ENCODE measurements at regions not wholly inside any gene's neighbourhood (a gene's known extent, or its start where the extent isn't known, plus 50 kb on each side); places are given as distances from the start of the nearest gene placed in this dataset.

DNA sequence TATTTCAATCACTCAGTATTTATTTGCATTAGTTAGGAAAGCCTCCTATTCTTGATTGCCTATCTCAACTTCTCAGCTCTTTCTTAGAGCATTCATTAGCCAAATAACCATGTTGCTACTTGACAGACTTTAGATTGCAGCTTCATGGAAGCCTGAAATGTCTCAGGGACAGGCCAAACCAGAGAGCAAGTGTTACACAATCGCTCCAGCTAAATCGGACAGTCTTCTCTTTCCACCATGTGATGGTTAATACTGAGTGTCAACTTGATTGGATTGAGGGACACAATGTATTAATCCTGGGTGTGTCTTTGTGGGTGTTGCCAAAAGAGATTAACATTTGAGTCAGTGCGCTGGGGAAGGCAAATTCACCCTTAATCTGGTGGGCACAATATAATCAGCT, 106.5 kb upstream of the DRD2 start:
- no peak for DNase-seq (ENCODE audit: low read depth)

DNA sequence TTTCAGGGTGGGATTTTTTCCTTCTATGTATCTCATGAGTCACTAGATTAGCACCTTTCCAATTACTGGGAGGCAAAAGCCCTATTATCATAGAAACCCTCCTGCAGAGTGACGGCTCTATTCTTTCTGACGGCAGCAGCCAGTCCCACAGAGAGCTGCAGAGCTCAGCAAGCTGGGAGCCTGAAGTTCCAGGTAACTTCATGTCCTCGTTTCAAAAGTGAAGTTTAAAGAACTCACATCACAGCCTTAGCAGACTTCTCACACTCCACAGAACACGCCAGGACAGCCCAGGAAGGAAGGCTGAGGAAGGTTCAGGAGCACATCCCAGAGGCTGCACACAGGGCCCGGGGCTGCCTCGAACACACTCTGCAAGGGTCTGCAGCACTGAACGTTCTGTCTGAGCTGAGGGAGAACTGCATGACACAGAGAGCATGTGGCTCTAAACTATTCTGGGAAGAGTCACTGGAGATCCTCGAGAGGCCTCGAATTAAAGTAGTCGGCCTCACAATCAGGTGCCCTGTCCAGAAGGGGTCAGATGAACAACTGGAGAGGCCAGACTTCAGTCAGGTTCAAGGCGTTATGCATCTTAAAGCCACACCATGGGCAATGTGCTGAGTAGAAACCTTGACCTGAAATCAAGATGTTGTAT, 104.2 kb upstream of the DRD2 start:
- DNase-seq (ENCODE audit: low read depth), result no peak

DNA sequence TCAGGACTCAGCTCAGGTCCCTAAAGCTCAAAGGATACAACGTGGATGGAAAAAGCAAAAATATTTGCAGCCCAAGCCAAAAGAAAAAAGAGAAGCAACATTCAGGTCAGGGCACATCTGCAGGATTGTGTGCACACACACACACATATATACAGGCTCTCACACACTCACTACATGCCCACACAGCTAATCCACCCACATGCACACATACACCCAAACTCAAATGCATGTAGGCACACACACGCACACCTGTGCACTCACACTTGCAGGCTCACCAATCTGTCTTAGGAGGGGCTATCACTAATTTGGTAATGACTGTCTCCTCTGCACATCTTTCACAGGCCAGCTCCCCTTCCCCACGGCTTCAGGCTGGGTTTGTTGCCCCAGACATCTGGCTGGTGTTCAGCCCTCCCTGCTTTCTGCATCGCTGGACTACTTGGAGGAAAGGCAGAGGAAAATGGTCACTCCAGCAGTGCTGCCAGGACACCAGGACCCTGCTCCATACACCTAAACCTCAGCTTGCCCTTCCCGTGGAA, 103.6 kb upstream of the DRD2 start:
- DNase-seq (ENCODE audit: low read depth), result no peak

DNA sequence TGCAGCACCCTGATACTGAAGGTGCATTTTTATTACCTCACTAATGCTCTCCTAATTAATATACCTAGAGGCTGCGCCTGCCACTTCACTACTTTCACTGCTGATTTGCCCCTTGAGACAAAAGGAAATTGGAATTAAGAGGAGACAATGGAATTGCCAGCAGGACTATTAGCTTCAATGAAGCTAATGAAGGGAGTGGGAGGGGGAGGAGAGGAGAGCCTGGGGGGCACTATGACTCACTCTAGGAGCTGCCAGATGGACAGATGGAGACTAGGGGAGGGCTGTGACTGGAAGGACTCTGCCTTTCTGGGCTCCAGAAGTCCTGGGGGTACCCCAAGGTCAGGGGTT, 102.8 kb upstream of the DRD2 start:
- DNase-seq (ENCODE audit: low read depth), result no peak

DNA sequence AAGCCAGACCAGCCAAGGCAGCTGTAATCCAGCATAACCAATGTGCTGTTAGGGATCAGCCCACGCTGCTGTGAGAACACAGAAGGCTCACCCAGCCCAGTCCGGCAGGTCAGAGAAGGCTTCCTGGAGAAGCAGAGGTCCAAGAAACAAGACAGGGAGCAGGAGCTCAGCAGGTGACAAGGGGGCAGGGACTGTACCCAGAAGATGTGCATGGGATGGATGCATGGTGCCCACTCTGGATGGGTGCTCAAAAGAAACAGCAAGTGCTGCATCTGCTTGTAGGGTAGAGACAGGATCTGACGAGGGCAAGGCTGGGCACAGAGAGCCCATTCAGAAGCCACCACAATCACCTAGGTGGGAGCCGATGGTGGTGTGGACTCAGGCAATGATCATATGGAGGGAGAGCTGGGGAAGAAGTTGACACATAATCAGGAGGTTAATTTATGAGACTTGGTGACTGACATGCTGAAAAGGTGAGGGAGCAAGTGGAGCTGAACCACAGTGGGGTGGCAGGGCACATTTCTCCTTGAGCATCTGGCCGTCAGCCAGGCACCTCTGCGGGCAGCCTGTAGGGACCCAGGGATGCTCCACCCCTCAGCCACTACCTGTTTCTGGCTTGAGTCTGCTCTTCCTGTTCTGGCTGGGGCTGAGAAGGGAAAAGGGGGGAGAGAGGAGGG, 102.3 kb upstream of the DRD2 start:
- DNase-seq (ENCODE audit: low read depth), result no peak

DNA sequence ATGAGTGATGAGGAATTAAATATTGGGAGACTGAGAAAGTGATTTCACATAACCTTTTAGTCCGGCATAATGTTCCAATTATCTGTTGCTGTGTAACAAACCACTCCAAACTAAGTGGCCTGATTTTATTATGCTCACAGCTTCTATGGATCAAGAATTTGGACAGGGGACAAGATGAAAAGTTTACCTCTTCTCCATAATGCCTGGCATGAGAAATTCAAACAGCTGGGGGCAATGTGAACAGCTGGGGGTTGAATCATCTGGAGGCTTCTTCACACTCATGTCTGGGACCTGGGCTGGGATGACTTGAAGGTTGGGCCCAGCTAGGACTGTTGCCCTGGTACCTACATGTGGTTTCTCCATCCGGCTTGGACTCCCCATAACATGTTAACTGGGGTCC, 99.4 kb upstream of the DRD2 start:
- no peak for DNase-seq (ENCODE audit: low read depth)

DNA sequence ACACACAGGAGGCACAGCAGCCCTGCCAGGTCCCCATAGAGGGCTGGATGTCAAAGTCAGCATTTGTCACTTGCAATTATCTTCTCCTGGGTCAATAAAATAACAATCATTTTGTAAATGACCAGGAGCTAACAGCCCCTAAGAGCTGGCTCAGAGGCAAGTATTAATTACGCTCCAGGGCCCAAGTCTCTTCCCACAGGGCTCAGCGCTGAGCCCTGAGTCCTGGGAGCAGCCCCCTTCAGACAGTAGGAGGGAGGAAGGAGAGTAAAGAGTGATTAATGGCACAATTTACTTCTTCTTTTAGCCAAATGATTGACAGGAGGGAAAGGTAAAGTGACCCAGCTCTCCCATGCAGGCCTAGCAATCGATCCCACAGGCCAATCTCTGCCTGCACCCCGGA, 99.0 kb upstream of the DRD2 start:
- no peak for DNase-seq (ENCODE audit: low read depth)

DNA sequence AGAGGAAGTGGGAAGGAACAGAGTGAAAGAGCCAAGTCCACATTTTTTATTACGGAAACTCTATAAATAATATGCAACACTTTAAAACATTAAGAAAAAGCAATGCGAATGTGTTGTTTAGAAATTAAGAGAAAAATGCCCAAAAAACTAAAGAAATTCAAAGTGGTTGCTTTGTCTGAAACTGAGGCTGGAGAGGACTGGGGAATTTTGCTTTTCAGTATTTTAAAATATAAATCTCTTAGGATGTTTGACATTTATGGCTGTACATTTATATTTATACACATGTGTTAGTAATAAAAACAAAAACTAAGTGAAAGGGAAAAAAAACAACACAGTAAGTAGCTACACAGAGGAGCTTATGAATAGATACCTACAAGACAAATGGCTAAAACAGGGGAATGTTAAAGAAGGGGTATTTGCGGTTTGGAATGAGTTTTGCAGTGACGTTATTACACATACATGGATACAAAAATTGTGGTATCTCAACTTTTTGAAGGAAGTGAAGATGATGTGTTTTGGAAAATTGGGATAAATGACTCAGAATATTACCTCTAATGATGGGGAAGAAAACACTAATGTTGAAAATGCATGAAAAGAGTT, 97.0 kb upstream of the DRD2 start:
- peak; percentile 27 for DNase-seq (ENCODE audit: low read depth)

DNA sequence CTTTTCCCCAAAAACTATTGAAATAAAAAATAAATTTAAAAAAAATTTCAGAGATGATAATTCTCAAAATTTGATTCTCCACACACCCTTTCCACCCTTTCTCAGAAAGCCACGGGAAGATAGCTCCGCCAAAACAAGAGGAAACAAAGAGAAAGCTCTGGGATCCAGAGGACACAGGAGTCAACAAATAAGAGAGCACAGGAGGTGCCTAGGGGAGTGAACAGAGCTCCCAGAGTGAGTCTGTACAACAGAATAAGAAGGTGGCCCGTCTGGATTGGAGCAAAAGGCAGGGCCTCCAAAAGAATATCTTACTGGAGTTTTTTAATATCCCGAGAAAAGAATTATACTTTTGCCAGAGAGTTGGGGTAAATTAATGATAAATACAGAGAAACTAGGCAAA, 96.3 kb upstream of the DRD2 start:
- no peak for DNase-seq (ENCODE audit: low read depth)

DNA sequence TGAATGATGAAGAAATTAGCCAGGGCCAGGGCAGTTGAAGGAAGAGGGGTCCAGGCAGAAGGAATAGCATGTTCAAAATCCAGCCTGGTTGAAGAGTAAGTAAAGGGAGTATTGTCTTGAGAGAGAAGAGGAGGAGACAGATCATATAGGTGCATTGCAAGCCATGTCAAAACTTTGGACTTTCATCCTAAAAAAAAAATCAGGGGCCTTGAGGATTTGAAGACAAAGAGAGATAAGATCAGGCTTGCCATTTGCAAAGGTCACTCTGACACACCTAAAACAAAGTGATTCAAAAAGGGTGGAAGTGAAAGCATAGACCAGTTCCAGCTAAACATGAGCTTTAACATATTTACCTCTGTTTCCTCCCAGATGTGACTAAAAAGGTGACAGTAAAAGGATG, 95.7 kb upstream of the DRD2 start:
- no peak for DNase-seq (ENCODE audit: low read depth)

DNA sequence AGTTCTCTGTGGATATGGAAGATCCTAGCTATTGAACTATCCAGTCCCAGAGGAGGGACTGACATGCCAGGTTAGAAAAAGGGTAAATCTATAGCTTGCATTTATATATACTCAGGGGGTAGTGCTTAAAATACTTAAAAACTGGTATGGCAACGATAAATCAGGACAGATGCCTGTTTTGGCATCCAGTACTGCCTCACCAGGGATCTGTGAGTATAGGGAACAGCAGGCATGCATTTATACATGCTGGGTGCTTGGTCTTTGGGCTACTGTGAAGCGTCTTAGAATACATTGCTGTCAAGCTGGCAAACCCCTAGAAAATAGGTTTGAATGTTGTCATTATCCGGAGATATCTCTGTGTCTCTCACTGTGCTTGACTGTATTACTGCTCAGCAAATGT, 94.2 kb upstream of the DRD2 start:
- DNase-seq (ENCODE audit: low read depth), result no peak

DNA sequence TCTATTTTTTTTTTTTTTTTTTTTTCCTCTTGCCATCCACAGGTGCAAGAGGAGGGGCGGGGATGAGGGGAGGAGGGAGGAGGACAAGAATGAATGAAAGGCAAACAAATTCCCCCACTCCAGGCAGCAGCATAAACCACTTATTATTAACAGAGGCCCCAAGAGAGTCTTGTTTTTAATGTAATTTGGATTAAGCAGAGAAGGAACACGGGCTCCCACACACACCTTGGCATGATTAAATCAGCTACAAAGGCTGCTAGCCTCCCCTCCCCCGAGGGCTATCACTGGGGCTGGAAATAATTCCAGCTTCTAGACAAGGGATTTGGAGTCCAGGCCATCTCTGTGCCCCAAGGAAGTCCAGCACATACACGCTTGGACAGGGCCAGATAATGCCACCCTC, 93.4 kb upstream of the DRD2 start:
- DNase-seq (ENCODE audit: low read depth), result no peak

DNA sequence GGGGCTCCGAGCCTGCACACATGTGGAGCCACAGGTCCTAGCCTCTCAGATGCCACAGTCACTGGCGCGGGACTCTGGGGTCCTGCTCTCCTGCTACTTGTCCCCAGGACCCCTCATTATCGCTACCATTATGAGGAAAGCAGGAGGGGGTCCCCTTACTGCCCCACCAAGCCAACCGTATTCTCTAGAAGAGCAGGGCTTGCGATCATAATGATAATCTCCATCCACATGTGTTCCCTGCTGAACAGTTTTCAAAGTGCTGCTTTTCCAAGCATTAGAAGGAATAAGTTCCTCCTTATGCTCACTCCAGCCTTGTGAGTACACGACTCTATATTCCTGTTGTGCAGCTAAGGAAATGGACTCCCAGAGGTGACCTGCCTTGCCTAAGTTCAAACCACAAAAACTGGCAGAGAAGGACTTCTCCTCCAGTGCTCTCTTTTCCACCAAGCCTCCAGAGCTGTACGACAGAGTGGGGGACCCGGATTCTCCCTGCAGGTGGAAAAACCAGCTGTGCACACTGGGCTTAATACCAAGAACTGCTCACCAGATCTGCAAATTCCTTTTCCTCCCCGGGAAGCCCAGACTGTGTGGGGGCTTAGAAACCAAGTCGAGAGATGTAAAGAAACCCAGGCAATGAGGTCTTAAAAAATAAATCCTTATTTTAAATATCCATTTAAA, 92.8 kb upstream of the DRD2 start:
- DNase-seq (ENCODE audit: low read depth), result no peak

DNA sequence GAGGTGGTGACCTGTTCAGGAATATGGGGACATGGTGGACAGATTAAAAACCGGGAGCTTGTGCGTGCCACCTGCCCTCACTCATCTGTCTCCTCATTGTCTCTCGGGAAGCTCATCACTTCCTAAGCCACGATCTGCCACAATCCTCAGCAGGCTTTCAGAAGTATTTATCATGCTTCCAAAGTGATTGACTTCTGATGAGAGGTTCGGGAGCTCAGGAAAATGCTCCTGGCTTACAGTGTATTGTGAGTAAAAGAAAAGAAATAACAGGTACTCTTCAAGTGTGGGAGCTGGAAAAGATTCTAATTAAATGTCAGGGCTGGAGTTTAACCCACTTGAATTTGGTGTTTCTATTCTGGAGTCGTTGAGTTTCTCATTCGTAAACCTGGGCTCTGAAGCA, 91.9 kb upstream of the DRD2 start:
- DNase-seq (ENCODE audit: low read depth), result no peak

DNA sequence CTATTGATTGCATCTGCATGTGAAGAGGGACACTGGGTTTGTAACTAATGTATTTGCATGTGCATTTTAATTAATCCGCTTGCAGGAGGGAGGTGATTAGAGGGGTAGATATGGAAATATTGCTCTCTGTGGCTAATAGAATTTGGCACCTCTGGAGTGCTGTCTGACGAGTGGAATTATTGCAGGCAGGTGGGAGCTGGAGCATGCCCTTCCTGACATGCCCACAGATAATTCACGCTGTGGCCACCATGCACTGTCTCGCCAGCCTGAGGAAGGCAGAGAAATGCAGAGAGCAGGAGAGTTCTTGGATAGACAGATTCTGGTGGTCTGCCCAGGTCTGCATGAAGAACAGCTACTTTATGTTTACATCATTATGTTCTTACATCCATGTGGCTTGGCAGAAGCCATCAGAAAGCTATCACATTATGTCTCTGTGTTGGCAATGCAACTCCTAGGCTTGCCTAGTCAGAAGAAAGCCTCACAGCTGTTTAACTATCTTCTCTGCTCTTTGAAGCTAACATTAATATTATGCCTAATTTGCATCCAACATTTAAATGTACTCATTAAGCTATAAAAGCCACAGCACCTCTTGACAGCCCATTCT, 89.4 kb upstream of the DRD2 start:
- no peak for DNase-seq (ENCODE audit: low read depth)

DNA sequence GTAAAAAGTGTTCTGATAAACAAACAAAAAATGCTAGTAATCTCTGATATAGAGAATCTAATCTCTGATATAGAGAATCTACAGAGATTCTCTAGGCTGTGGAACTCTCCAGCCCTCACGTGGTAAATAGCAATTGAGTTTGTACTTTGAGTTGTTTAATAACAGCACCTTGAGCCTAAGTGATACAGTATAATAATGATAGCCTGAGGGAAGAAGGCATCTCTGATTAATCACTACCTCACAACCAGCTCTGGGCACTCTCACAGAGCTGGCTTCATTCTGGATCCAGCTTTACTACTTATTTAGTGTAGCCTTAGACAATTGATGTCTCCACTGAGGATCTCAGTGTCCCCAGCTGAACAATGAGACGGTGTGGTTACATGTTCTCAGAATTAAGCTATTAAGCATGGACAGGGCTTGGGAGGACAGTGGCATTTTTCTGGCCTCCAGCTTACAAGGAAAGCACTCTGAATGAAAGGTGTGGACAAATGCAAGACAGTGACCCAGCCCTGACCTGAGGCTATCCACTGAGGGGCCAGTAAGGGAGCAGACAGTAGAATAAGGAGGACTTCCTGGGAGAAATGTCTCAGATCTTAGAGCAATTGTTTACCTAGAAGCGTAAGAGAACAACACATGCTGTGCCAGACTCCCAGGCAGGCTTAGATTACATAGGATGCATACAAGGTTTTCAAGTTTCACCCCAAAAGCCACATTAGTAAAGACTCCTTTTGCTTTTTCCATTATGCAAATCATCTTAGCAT, 88.7 kb upstream of the DRD2 start:
- no peak for DNase-seq (ENCODE audit: low read depth)

DNA sequence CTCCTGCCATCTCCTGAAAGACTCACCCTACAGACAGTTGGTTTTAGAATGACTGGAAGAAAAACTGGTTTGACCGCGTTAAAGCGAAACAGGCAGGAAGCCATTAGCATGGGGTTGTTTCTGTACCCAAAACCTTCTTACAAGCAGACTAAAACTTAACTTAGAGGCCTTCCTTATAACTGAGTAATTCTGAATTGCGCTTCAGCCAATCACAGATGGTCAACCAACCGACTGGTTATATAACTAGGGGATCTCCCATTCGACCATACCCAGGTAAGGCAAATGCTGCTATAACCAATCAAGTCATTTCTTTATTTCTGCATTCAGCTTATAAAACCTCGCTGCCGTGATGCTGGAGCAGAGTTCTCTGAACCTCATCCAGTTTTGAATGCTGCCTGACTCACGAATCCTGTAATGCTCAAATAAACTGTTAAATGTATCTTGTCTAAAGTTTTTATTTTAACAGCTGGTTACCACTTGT, 87.8 kb upstream of the DRD2 start:
- no peak for DNase-seq (ENCODE audit: low read depth)

DNA sequence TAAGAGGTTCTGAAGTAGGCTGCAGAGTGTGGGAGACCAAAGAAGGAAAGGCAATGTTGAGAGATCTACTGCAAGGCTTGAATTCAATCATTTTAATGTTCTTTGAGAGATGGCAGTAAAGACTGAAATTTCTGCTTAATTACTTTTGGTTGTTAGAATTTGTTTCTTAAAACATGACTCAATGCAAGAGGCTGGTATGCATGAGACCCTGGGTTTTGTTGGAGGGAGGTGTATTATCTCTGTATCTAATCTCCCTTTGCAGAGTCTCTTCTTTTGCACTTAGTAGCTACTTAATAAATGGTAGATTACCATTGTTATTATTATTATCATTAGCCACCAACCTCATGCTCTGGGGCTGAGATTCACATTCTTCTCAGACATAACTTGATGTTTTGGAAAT, 87.4 kb upstream of the DRD2 start:
- DNase-seq (ENCODE audit: low read depth), result no peak

DNA sequence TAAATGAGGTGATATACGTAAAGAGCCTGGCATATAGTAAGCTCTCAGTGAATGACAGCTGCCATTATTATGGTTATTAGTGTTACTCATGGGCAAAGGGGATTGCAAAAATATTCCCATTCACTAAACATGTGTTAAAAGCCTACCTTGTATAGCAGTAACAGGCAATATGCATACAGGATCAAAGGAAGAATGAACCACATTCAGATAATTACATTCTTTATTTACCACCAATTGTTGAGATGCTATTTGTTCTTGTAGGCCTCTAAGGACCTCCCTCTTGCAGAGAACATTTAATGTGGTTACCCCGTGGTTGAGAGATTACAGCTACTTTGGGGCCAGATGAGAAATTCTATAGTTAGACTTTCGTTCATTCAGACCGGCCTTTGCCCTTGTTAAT, 82.7 kb upstream of the DRD2 start:
- DNase-seq (ENCODE audit: low read depth), result no peak

DNA sequence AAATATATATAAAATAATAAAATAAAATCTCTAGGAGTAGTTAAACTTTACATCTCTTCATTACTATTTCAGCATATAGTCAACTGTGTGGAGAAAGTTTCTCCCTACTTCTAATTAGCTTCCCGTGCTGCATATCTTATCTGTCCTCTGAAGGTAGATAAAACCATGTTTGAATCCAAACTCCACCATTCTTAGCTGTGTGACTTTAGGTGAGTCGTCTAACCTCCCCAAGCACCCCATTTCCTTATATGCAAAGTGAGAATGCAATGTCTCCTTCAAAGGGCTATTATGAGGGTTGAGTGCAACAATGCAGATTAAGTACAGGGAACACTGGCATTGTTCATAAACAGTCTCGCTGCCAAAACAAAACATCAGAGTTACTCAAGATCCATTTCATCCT, 80.8 kb upstream of the DRD2 start:
- no peak for DNase-seq (ENCODE audit: low read depth)

DNA sequence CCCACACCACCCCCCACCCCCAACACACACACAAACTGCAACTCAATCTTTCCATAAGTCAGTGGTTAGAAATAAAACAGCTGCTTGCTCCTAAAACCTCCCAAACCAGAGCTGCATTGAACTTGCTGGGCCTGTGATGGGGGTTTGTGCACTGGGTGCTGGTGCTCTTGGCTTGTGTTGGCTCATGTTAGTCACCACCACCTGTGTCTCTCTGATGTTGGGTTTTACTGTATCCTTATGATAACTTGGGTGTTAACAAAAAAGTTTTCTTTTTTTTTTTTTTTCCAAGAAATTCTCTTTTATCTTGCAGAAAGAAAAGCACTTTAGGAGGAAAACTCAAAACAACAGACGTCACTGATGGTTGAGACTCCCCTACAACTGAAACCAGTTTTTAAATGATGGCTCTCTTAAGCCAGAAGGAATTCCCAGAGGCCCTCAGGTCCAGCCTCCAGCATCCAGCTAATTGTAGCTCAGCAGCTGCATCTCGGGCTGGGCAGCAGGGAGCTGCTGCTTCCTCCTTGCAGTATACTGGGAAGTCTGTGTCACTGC, 79.9 kb upstream of the DRD2 start:
- DNase-seq (ENCODE audit: low read depth), result no peak

All from HT1080 (cell line).